Astrocyte (in vitro differentiated cells and primary cell): ENCODE measurements at regions not wholly inside any gene's neighbourhood (a gene's known extent, or its start where the extent isn't known, plus 50 kb on each side); places are given as distances from the start of the nearest gene placed in this dataset.

Experiments used
- CTCF ChIP-seq: IDR thresholded peaks from 2 replicates; pipeline ENCODE4 v1.5.1; 2011; ENCODE audit warnings: low read depth, mild to moderate bottlenecking, inconsistent platforms, low read length, moderate library complexity; ENCODE audit not compliant: insufficient read depth
- EZH2 ChIP-seq: IDR thresholded peaks from 2 replicates; pipeline ENCODE4 v1.6.1; 2012; ENCODE audit warnings: mild to moderate bottlenecking, low read length, inconsistent platforms; ENCODE audit not compliant: insufficient read depth

GRCh38 chr21:41566500-41567014, 58.6 kb upstream of the TMPRSS2 start:
- TF ChIP-seq CTCF: no peak
- TF ChIP-seq EZH2: no peak
